AG09309 (cell line): ENCODE measurements at regions not wholly inside any gene's neighbourhood (a gene's known extent, or its start where the extent isn't known, plus 50 kb on each side); places are given as distances from the start of the nearest gene placed in this dataset.

Source experiments
- DNase-seq: peaks from one replicate; pipeline ENCODE4 v3.0.0-alpha.2; 2010; ENCODE audit warnings: low read depth
- H3K4me3 ChIP-seq: 2 replicates; pipeline ENCODE4 v1.5.1; 2011; ENCODE audit warnings: mild to moderate bottlenecking, low read depth, low read length, moderate library complexity; ENCODE audit not compliant: control insufficient read depth
- CTCF ChIP-seq: IDR thresholded peaks from 2 replicates; pipeline ENCODE4 v1.5.1; 2011; ENCODE audit warnings: mild to moderate bottlenecking, low read depth, low read length, inconsistent platforms; ENCODE audit not compliant: insufficient read depth, control insufficient read depth; ENCODE audit errors: missing control alignments

DNA sequence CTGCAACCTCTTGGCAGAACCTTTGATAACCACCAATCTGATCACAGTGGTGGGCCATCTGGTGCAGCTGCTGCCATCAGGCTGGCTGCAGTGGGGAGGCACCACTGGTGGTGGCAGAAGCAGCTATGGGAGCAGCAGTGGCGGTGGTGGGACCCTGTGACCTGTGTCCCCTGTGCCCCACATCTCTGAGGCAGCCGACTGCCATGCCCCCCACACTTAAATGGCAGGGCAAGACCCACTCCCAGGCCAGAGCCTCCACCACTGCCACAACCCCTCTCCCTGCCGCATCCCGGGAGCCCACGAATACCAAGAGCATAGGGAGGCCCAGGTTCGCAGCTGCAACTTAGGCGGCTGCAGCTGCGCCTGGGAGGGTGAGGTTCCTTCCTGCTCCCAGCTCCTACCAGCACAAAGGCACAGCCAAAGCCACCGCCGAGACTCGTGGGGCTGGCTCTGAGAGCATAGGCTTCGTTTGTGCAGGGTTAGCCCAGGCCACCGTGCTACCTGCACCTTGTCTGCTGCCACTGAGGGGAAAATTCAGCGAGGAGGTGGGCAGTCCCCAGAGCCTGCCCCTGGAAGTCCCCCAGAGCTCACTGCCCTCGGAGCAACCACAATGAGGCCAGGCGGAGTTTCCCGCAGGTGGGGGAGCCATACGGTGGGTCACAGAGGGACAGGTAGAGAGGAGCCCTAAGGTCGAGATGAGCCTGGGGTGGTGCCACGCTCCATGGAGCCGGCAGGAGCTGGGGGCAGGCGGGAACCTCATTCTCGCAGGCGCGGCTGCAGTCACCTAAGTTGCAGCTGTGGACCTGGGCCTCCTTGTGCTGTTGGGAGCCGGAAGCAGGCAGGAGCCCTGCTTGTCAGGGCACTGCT lies 518.7 kb downstream of the RWDD3 start:
- H3K4me3 ChIP-seq, result no peak overlapping the region
- TF ChIP-seq CTCF, result no peak
- no peak for DNase-seq

DNA sequence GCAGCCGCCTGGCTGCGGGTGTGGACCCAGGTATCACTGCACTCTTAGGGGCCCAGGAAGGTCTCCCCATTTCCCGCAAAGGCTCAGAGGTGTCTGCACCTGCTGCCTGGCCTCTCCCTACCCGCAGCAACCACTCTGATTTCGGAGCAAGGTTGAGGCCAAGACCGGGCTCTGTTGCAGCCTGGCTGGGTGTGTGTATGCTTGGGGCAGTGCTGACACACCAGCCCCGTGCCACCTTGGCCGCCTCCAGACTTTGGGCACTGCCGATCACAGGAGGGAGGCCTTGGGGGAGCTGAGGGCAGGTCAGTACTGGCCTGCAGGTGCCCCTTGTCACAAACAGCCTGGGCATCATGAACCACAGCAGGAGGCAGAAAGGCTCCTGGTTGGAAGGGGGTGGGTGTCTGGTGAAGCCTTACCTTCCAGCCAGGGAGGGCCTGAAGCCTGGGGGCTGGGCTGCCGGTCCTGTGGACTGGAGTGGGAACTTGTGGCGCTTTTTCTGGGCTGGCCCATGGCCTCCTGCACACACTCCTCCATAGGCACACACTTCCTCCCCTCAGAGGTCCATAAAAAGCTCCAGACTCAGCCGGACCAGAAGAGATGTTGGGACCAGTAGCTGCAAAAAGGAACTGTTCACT lies 519.5 kb downstream of the RWDD3 start:
- TF ChIP-seq CTCF, result no peak
- no peak for DNase-seq
- no peak overlapping the region for H3K4me3 ChIP-seq

- no peak for DNase-seq
- no peak overlapping the region for H3K4me3 ChIP-seq
- TF ChIP-seq CTCF, result no peak
These were observed 520.4 kb downstream of the RWDD3 start for GRCh38 chr1:95754412-95754811.

DNA sequence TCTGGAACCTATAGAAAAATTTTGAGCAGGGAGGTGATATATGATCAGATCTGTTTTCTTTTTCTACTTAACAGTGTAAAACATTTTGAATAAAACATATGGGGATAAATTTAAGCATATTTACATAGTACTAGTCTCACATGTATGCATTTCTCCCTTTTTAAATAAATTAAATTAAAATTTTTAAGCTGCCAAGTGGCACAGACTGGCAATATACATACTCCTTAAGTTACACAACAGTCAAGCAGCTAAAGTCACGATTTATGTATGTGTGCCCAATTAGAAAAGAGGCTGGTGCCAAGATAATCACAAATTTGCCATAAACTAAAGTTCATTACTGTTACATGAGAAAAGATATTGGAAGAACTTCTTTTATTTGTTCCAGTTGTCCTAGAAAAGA lies 532.0 kb downstream of the RWDD3 start:
- no peak for DNase-seq
- TF ChIP-seq CTCF, result no peak
- H3K4me3 ChIP-seq, result no peak overlapping the region

GRCh38 chr1:95770581-95770980 lies 536.6 kb downstream of the RWDD3 start:
- no peak overlapping the region for H3K4me3 ChIP-seq
- DNase-seq, result no peak
- TF ChIP-seq CTCF, result no peak

DNA sequence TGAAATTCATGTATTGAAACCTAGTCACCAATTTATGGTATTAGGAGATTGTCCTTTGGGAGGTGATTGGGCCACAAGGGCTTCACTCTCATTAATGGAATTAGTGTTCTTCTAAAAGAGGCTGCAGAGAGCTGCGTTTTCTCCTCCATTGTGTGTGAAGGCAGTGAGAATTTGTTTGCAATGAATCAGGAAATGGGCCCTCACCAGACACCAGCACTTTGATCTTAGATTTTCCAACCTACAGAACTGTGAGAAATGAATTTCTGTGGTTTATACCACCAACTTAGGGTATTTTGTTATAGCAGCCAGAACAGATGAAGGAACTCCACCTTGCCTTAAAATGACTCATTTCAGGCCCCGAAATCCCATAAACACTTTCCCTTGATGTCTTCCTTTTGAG lies 544.2 kb downstream of the RWDD3 start:
- TF ChIP-seq CTCF, result no peak
- no peak for DNase-seq
- no peak overlapping the region for H3K4me3 ChIP-seq
